HepG2 (cell line): ENCODE measurements at regions not wholly inside any gene's neighbourhood (a gene's known extent, or its start where the extent isn't known, plus 50 kb on each side); places are given as distances from the start of the nearest gene placed in this dataset.

Experiments used
- ATAC-seq: fragments of 200-7000 bp; cut with Tn5 transposase; 3 replicates; pipeline ENCODE4 v1.9.1; 2020; ENCODE audit warnings: mild to moderate bottlenecking, moderate library complexity
- BruUV-seq: library from RNA; stranded (reverse); fragments of 400-500 nt; replicated peaks from 2 replicates; lab custom pipeline; 2021; lab: Mats Ljungman, UMichigan
- CTCF ChIA-PET: fragments of 300-600 bp; formaldehyde crosslinking; extraction: SDS; loops from one replicate; lab custom pipeline; 2021; ENCODE audit warnings: low total read pairs, inconsistent platforms, low intra/inter-chr PET ratio; lab: Yijun Ruan, JAX
- POLR2A ChIA-PET: fragments of 350-600 bp; sonication (Branson Sonifier 250); formaldehyde crosslinking; loops from one replicate; lab custom pipeline; 2020; ENCODE audit warnings: antibody characterized with exemption, inconsistent platforms; lab: Yijun Ruan, JAX
- DNase-seq: peaks from one replicate; pipeline ENCODE4 v3.0.0-alpha.2; 2015; ENCODE audit warnings: low spot score
- FAIRE-seq: peaks from 3 replicates; lab custom pipeline; 2011; peaks lifted over from hg19 to GRCh38; lab: Jason Lieb, UNC
- H2AFZ ChIP-seq: one replicate; pipeline ENCODE4 v1.6.1; 2011; ENCODE audit warnings: low read length, inconsistent platforms
- H3K27ac ChIP-seq: fragments of 300-600 bp; 3 replicates; pipeline ENCODE4 v1.8.0; 2011; ENCODE audit warnings: mixed run types, mild to moderate bottlenecking, mixed read lengths, low read length, inconsistent platforms; ENCODE audit not compliant: insufficient read depth; ENCODE audit errors: extremely low read length
- H3K27me3 ChIP-seq, 2 experiments: fragments of 200-600 bp in 1 of 2; 2 replicates in 1 of 2; 3 replicates in 1 of 2; pipeline versions ENCODE4 v1.6.0 to v1.8.0; 2011; ENCODE audit warnings: low read length in 2 of 2, mild to moderate bottlenecking in 2 of 2, moderate library complexity in 2 of 2, inconsistent platforms in 1 of 2; ENCODE audit not compliant: insufficient read depth in 2 of 2, control insufficient read depth in 1 of 2
- H3K36me3 ChIP-seq, 2 experiments: fragments of 200-600 bp in 1 of 2; replicated peaks in 1 of 2; 2 replicates in 1 of 2; 3 replicates in 1 of 2; pipeline versions ENCODE4 v1.5.1 to v1.8.0; 2011; ENCODE audit warnings: low read length in 2 of 2, inconsistent platforms in 1 of 2; ENCODE audit not compliant: insufficient read depth in 2 of 2, control insufficient read depth in 1 of 2
- H3K4me1 ChIP-seq: 2 replicates; pipeline ENCODE4 v1.5.1; 2012; ENCODE audit warnings: low read length, inconsistent platforms; ENCODE audit not compliant: insufficient read depth
- H3K4me2 ChIP-seq: 2 replicates; pipeline ENCODE4 v1.6.0; 2011; ENCODE audit warnings: low read depth, low read length, inconsistent platforms
- H3K4me3 ChIP-seq, 3 experiments: fragments of 200-600 bp in 1 of 3; sonication (generic), shearing (Covaris generic) in 1 of 3; replicated peaks in 1 of 3; 2 replicates each; pipeline ENCODE4 v1.5.1; 2011 to 2016; ENCODE audit warnings: low read length in 3 of 3, inconsistent platforms in 2 of 3, low read depth in 2 of 3, mild to moderate bottlenecking in 2 of 3, control low read depth in 1 of 3, mixed read lengths in 1 of 3; ENCODE audit not compliant: insufficient read depth in 1 of 3
- H3K79me2 ChIP-seq: one replicate; pipeline ENCODE4 v1.6.1; 2011; ENCODE audit warnings: low read length, inconsistent platforms; ENCODE audit not compliant: insufficient read depth
- H3K9ac ChIP-seq: 2 replicates; pipeline ENCODE4 v1.6.0; 2011; ENCODE audit warnings: mild to moderate bottlenecking, low read depth, low read length, inconsistent platforms; ENCODE audit not compliant: insufficient read depth
- H3K9me3 ChIP-seq: 2 replicates; pipeline ENCODE4 v1.5.1; 2012; ENCODE audit warnings: mild to moderate bottlenecking, low read length
- H4K20me1 ChIP-seq: 2 replicates; pipeline ENCODE4 v1.6.0; 2011; ENCODE audit warnings: inconsistent platforms, mild to moderate bottlenecking, low read length, moderate library complexity; ENCODE audit not compliant: insufficient read depth
- BHLHE40 ChIP-seq: IDR thresholded peaks from 2 replicates; pipeline ENCODE4 v1.6.1; 2011; ENCODE audit warnings: low read length, improper control_type of control experiment
- DR1 ChIP-seq: sonication (generic); formaldehyde crosslinking; IDR thresholded peaks from 2 replicates; pipeline ENCODE4 v1.8.0; 2021; ENCODE audit warnings: mild to moderate bottlenecking, missing genetic modification reagents, inconsistent platforms
- IKZF1 ChIP-seq: fragments of 450-650 bp; IDR thresholded peaks from 2 replicates; pipeline ENCODE4 v1.7.1; 2016
- IKZF4 ChIP-seq: sonication (generic); formaldehyde crosslinking; IDR thresholded peaks from 2 replicates; pipeline ENCODE4 v1.5.1; 2020; ENCODE audit warnings: borderline replicate concordance, mild to moderate bottlenecking, low read depth, missing genetic modification reagents; ENCODE audit errors: not compliant biosample characterization
- SP5 ChIP-seq: IDR thresholded peaks from 2 replicates; pipeline ENCODE4 v1.6.1; 2016; ENCODE audit warnings: low read depth, borderline replicate concordance
- ZNF501 ChIP-seq: sonication (generic); formaldehyde crosslinking; IDR thresholded peaks from 2 replicates; pipeline ENCODE4 v1.5.1; 2020; ENCODE audit warnings: mild to moderate bottlenecking, moderate library complexity, missing genetic modification reagents
- ZNF720 ChIP-seq: sonication (generic); formaldehyde crosslinking; IDR thresholded peaks from 2 replicates; pipeline ENCODE4 v1.4.0; 2020; ENCODE audit warnings: missing genetic modification reagents
- in situ Hi-C: cut with HindIII; loops from 2 replicates; pipeline ENCODE4 v1.10.0; 2017; ENCODE audit warnings: low pct_unique_long_range_greater_than_20kb; ENCODE audit not compliant: extremely low pct_ligation_motif_present
- intact Hi-C: fragments of 100-400 bp; cut with micrococcal nuclease; formaldehyde crosslinking; loops from one replicate; pipeline ENCODE4 v1.10.0; 2022; ENCODE audit not compliant: unreplicated experiment
- TF ChIP-seq, protein P1 (sequence below): sonication (generic); formaldehyde crosslinking; IDR thresholded peaks from 2 replicates; pipeline ENCODE4 v1.5.0; 2020; ENCODE audit warnings: missing genetic modification reagents
- TF ChIP-seq, protein P2 (sequence below): sonication (generic); formaldehyde crosslinking; IDR thresholded peaks from 2 replicates; pipeline ENCODE4 v1.4.0; 2020; ENCODE audit warnings: missing genetic modification reagents
- TF ChIP-seq, protein P3 (sequence below): sonication (generic); formaldehyde crosslinking; IDR thresholded peaks from 2 replicates; pipeline ENCODE4 v1.4.0; 2020; ENCODE audit warnings: mild to moderate bottlenecking, missing genetic modification reagents

DNA sequence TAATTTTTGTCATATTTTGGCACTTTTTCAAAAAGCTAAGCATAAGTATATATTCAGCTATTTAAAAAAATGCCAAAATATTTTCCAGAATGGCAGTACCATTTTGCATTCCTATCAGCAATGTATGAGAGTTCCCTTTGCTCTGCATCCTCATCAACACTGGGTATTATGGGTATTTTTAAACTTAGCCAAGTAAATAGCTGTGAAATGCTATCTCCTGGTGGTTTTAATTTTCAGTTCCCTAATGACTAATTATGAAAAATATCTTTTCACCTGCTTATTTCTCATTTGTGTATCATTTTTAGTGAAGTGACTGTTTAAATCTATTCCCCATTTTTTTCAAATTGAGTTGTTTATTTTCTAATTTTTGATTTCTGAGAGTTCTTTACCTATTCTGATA is 199.7 kb upstream of the NECTIN3 start:
- in situ Hi-C loops (no loop called here), intact Hi-C loops (no loop called here)
- Histone ChIP-seq H3K79me2 (no peaks in the 10 kb centered on the region), H3K4me1 (peaks cover 11% of the 10 kb centered on the region), H3K4me2 (no peak overlapping the region), H3K4me3 (no peak overlapping the region), H3K36me3 (no peaks in the 10 kb centered on the region), H3K27me3 (no peaks in the 10 kb centered on the region), H3K27ac (no peak overlapping the region), H3K9ac (no peak overlapping the region), H2AFZ (no peak overlapping the region), H4K20me1 (no peaks in the 10 kb centered on the region), H3K9me3 (peaks cover 9% of the 10 kb centered on the region; the same call in 1 of the 2 replicates)
- ChIA-PET POLR2A (no interaction called here), CTCF (no interaction called here)
- BruUV-seq = no TSS peak
- FAIRE-seq (no peak), ATAC-seq (no peak), DNase-seq (no peak)
- TF ChIP-seq IKZF4 (CRISPR knock-in tag) = no peak
- no peak for TF ChIP-seq IKZF1
- TF ChIP-seq DR1 (CRISPR knock-in tag) = no peak
- TF ChIP-seq, protein P1, sequence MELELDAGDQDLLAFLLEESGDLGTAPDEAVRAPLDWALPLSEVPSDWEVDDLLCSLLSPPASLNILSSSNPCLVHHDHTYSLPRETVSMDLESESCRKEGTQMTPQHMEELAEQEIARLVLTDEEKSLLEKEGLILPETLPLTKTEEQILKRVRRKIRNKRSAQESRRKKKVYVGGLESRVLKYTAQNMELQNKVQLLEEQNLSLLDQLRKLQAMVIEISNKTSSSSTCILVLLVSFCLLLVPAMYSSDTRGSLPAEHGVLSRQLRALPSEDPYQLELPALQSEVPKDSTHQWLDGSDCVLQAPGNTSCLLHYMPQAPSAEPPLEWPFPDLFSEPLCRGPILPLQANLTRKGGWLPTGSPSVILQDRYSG (CRISPR knock-in tag) = no peak
- TF ChIP-seq, protein P2, sequence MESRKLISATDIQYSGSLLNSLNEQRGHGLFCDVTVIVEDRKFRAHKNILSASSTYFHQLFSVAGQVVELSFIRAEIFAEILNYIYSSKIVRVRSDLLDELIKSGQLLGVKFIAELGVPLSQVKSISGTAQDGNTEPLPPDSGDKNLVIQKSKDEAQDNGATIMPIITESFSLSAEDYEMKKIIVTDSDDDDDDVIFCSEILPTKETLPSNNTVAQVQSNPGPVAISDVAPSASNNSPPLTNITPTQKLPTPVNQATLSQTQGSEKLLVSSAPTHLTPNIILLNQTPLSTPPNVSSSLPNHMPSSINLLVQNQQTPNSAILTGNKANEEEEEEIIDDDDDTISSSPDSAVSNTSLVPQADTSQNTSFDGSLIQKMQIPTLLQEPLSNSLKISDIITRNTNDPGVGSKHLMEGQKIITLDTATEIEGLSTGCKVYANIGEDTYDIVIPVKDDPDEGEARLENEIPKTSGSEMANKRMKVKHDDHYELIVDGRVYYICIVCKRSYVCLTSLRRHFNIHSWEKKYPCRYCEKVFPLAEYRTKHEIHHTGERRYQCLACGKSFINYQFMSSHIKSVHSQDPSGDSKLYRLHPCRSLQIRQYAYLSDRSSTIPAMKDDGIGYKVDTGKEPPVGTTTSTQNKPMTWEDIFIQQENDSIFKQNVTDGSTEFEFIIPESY = no peak
- no peak for TF ChIP-seq ZNF501 (CRISPR knock-in tag)
- TF ChIP-seq SP5 (CRISPR knock-in tag) = no peak
- no peak for TF ChIP-seq BHLHE40
- TF ChIP-seq, protein P3, sequence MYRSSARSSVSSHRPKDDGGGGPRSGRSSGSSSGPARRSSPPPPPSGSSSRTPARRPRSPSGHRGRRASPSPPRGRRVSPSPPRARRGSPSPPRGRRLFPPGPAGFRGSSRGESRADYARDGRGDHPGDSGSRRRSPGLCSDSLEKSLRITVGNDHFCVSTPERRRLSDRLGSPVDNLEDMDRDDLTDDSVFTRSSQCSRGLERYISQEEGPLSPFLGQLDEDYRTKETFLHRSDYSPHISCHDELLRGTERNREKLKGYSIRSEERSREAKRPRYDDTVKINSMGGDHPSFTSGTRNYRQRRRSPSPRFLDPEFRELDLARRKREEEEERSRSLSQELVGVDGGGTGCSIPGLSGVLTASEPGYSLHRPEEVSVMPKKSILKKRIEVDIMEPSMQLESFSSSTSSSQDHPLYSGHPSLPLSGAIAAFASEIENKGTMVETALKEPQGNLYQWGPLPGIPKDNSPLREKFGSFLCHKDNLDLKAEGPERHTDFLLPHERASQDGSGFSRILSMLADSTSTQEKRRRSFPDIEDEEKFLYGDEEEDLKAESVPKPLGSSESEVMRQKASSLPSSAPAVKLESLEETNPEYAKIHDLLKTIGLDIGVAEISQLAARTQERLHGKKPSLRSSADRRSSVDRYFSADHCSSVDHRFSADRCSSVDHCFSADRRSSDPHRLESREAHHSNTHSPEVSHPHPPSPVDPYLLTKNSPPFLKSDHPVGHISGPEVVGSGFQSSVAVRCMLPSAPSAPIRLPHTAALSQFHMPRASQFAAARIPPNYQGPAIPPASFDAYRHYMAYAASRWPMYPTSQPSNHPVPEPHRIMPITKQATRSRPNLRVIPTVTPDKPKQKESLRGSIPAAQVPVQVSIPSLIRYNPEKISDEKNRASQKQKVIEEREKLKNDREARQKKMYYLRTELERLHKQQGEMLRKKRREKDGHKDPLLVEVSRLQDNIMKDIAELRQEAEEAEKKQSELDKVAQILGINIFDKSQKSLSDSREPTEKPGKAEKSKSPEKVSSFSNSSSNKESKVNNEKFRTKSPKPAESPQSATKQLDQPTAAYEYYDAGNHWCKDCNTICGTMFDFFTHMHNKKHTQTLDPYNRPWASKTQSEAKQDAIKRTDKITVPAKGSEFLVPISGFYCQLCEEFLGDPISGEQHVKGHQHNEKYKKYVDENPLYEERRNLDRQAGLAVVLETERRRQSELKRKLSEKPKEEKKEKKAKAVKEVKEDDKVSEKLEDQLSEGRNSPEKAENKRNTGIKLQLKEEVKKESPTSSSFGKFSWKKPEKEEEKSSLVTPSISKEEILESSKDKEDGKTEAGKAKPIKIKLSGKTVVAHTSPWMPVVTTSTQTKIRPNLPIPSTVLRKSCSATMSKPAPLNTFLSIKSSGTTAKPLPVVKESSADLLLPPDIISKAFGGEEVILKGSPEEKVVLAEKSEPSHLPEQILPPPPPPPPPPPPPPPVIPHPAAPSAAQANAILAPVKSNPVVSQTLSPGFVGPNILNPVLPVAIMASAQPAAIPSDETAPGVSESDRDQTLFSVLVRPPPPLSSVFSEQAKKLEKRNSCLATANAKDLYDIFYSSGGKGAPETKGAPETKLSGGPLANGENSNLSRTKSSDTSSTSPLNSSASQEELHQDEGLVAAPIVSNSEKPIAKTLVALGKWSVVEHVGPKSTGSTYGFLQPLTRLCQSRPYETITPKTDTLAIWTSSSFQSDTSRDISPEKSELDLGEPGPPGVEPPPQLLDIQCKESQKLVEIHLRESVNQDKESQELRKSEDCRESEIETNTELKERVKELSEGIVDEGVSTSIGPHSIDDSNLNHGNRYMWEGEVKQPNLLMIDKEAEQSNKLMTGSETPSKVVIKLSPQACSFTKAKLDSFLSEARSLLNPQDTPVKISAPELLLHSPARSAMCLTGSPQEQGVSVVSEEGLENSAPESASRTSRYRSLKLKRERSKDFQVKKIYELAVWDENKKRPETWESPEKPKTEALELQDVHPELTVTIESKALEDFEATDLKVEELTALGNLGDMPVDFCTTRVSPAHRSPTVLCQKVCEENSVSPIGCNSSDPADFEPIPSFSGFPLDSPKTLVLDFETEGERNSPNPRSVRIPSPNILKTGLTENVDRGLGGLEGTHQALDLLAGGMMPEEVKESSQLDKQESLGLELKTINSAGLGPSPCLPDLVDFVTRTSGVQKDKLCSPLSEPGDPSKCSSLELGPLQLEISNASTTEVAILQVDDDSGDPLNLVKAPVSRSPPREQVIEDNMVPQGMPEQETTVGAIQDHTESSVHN (CRISPR knock-in tag) = no peak
- TF ChIP-seq ZNF720 (CRISPR knock-in tag) = no peak
